ENCODE measurements at regions not wholly inside any gene's neighbourhood (a gene's known extent, or its start where the extent isn't known, plus 50 kb on each side); places are given as distances from the start of the nearest gene placed in this dataset.

- in situ Hi-C loops (cut with MboI; ENCODE audit: low sequenced_read_pairs) (no loop called here), dilution Hi-C loops (cut with HindIII; ENCODE audit: low sequenced_read_pairs, unreplicated experiment) (no loop called here), intact Hi-C loops (cut with micrococcal nuclease) (no loop called here)
- Histone ChIP-seq H3K4me3 (ENCODE audit: insufficient read depth, low read depth, low read length) (no peak overlapping the region), H2BK120ac (ENCODE audit: low read depth, low read length) (0 out of 2 replicates have a peak overlapping the region, but pooled peaks have one; percentile 72), H3K23ac (ENCODE audit: low read depth, low read length) (no peak overlapping the region), H3K56ac (ENCODE audit: extremely low read depth, insufficient read depth, low read length) (no peak overlapping the region), H3K18ac (ENCODE audit: low read depth, low read length) (no peak overlapping the region; the same call in 1 of the 2 replicates), H2AK9ac (replicated peaks; ENCODE audit: low read depth, low read length, poor library complexity) (no peak overlapping the region), H3K27me3 (ENCODE audit: control insufficient read depth, insufficient read depth, low read length) (no peaks in the 10 kb centered on the region), H2AFZ (replicated peaks; ENCODE audit: low read length, poor library complexity) (no peak overlapping the region), H3K79me1 (ENCODE audit: low read depth in 1 of 2, low read length in 2 of 2) (no peaks in the 10 kb centered on the region), H3K36me3 (ENCODE audit: control insufficient read depth, insufficient read depth, low read length) (no peaks in the 10 kb centered on the region), H4K91ac (ENCODE audit: insufficient read depth, low read depth, low read length) (0 out of 2 replicates have a peak overlapping the region, but pooled peaks have one; percentile 67), H3K9me3 (ENCODE audit: control insufficient read depth, insufficient read depth, low read length) (no peaks in the 10 kb centered on the region), H2AK5ac (ENCODE audit: low read depth, low read length) (no peak overlapping the region), H3K27ac (ENCODE audit: insufficient read depth, low read length) (peak overlapping the region; percentile 3; the same call in 1 of the 2 replicates), H4K20me1 (ENCODE audit: insufficient read depth, low read length) (no peaks in the 10 kb centered on the region), H2BK5ac (ENCODE audit: low read depth, low read length, poor library complexity, severe bottlenecking) (peak overlapping the region; percentile 67), H2BK20ac (ENCODE audit: low read depth, low read length) (no peak overlapping the region; the same call in 1 of the 2 replicates), H3K9ac (ENCODE audit: low read depth, low read length) (no peak overlapping the region), H4K5ac (ENCODE audit: low read depth, low read length) (no peak overlapping the region), H4K8ac (ENCODE audit: low read depth in 2 of 2, low read length in 2 of 2) (peak overlapping the region; percentile 14 to 25; a peak in 2 of 4 replicates), H3K9me1 (ENCODE audit: insufficient read depth, low read length) (no peaks in the 10 kb centered on the region; the same call in none of the 2 replicates), H3K14ac (replicated peaks; ENCODE audit: low read depth, low read length) (no peak overlapping the region), H2BK15ac (ENCODE audit: low read depth, low read length) (0 out of 3 replicates have a peak overlapping the region, but pooled peaks have one; percentile 69), H3K4me1 (ENCODE audit: control insufficient read depth, insufficient read depth, low read length) (peaks cover 5% of the 10 kb centered on the region; the same call in 1 of the 2 replicates), H3K4ac (ENCODE audit: low read depth, low read length) (0 out of 2 replicates have a peak overlapping the region, but pooled peaks have one; percentile 1), H3K4me2 (ENCODE audit: low read depth, low read length) (peak overlapping the region; percentile 7; the same call in 1 of the 2 replicates)
- DNase-seq (peak; percentile 62), ATAC-seq (ENCODE audit: low read depth) (peak; percentile 84)
- BruUV-seq (replicated peaks): no TSS peak
- no CpG with 5 or more reads among the region's 1 CpG for WGBS, 2 experiments (ENCODE audit: extremely low coverage in 2 of 2, insufficient read length in 1 of 2)
- no peak for TF ChIP-seq RFX5 (IDR thresholded peaks at IDR 0.05; ENCODE audit: low read depth, low read length)
- TF ChIP-seq MAZ (IDR thresholded peaks at IDR 0.05; ENCODE audit: borderline replicate concordance, low read depth, low read length): no peak
- TF ChIP-seq POLR2A (IDR thresholded peaks at IDR 0.05; ENCODE audit: low read depth, low read length): no peak
- POLR2A ChIA-PET (ENCODE audit: unreplicated experiment): no interaction called here
- CTCF ChIA-PET: no interaction called here
Observed at GRCh38 chr4:138310991-138311390, 68.8 kb upstream of the SLC7A11 start.
